ENCODE measurements at regions not wholly inside any gene's neighbourhood (a gene's known extent, or its start where the extent isn't known, plus 50 kb on each side); places are given as distances from the start of the nearest gene placed in this dataset.

GRCh38 chr1:5507340-5507739, 484.9 kb downstream of the NPHP4 start:
- TF ChIP-seq POLR2A (IDR thresholded peaks at IDR 0.05) (no peak), CTCF (IDR thresholded peaks at IDR 0.05) (no peak)
